Vagina (tissue), 2 donors: ENCODE measurements at regions not wholly inside any gene's neighbourhood (a gene's known extent, or its start where the extent isn't known, plus 50 kb on each side); places are given as distances from the start of the nearest gene placed in this dataset.

Source experiments
- CTCF ChIP-seq, 3 experiments: fragments of 450-650 bp in 2 of 3; fragments of 200-600 bp in 1 of 3; sonication (generic) in 1 of 3; IDR thresholded peaks; one replicate each; pipeline ENCODE4 v1.5.1; 2017 to 2019; ENCODE audit warnings: antibody characterized with exemption in 3 of 3, mild to moderate bottlenecking in 2 of 3, moderate library complexity in 2 of 3
- POLR2A ChIP-seq, 2 donors: fragments of 450-650 bp; IDR thresholded peaks; one replicate each; pipeline ENCODE4 v1.6.1; 2017; ENCODE audit warnings: antibody characterized with exemption in 2 of 2, mild to moderate bottlenecking in 2 of 2, moderate library complexity in 2 of 2
- POLR2AphosphoS5 ChIP-seq, 2 donors: sonication (generic); formaldehyde crosslinking; IDR thresholded peaks; one replicate each; pipeline ENCODE4 v1.9.0; 2017; ENCODE audit warnings: antibody characterized with exemption in 2 of 2, mild to moderate bottlenecking in 2 of 2, low read depth in 1 of 2; ENCODE audit not compliant: insufficient read depth in 1 of 2

DNA sequence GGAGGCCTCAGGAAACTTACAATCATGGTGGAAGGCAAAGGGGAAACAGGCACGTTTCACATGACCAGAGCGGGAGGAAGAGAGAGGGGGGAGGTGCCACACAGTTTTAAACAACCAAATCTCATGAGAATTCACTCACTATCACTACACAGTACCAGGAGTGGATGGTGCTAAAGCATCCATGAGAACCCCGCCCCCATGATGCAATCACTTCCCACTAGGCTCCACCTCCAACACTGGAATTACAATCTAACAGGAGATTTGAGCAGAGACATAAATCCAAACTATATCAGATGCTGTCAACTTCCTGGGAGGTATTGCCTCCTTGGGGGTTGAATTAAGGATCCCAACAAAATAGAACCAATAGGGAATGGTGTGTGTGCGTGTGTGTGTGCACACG, 407.1 kb downstream of the MED10 start:
- no peak for TF ChIP-seq POLR2AphosphoS5 (IDR thresholded peaks at IDR 0.05; ENCODE audit: insufficient read depth in 1 of 2, low read depth in 1 of 2)
- no peak for TF ChIP-seq CTCF (IDR thresholded peaks at IDR 0.05)
- TF ChIP-seq POLR2A (IDR thresholded peaks at IDR 0.05), result no peak
